DND-41 (cell line): ENCODE measurements at regions not wholly inside any gene's neighbourhood (a gene's known extent, or its start where the extent isn't known, plus 50 kb on each side); places are given as distances from the start of the nearest gene placed in this dataset.

Source experiments
- CTCF ChIP-seq: IDR thresholded peaks from 2 replicates; pipeline ENCODE4 v1.5.1; 2012; ENCODE audit warnings: borderline replicate concordance, low read length, moderate library complexity, mild to moderate bottlenecking; ENCODE audit not compliant: poor library complexity, severe bottlenecking; ENCODE audit errors: extremely low read depth
- EZH2 ChIP-seq: IDR thresholded peaks from 3 replicates; pipeline ENCODE4 v1.6.1; 2012; ENCODE audit warnings: borderline replicate concordance, low read depth, mild to moderate bottlenecking, moderate library complexity, low read length, inconsistent platforms; ENCODE audit not compliant: severe bottlenecking

GRCh38 chr14:34344318-34344717, 117.7 kb downstream of the SPTSSA start:
- TF ChIP-seq CTCF = no peak
- no peak for TF ChIP-seq EZH2
